ACHN (cell line): ENCODE measurements at regions not wholly inside any gene's neighbourhood (a gene's known extent, or its start where the extent isn't known, plus 50 kb on each side); places are given as distances from the start of the nearest gene placed in this dataset.
A peak's percentile ranks its signal among the peaks of the same experiment; 100 is the strongest.
"Not testable (repeated sequence)": the region's sequence is repeated elsewhere in the genome, so short reads cannot be mapped to it uniquely, and the experiment has no call there.

Source experiments
- DNase-seq: peaks from one replicate; pipeline ENCODE4 v3.0.0-alpha.2; 2015
- in situ Hi-C: cut with HindIII; loops from 2 replicates; pipeline ENCODE4 v1.10.0; 2017; ENCODE audit warnings: low sequenced_read_pairs, low pct_ligation_motif_present, low pct_unique_long_range_greater_than_20kb

- in situ Hi-C loops = no loop called here
- DNase-seq = no peak
Measured at GRCh38 chr6:48550603-48551002, 439.6 kb upstream of the PTCHD4 start.

- no peak for DNase-seq
- in situ Hi-C loops = no loop called here
Measured at GRCh38 chr6:48542191-48542590, 431.2 kb upstream of the PTCHD4 start.

GRCh38 chr6:48541649-48542048, 430.7 kb upstream of the PTCHD4 start:
- DNase-seq = no peak
- in situ Hi-C loops = no loop called here

- in situ Hi-C loops = no loop called here
- DNase-seq = peak; percentile 72
Measured at GRCh38 chr6:48535582-48536009, 424.6 kb upstream of the PTCHD4 start.

- in situ Hi-C loops, DNase-seq: not testable (repeated sequence)
Measured at GRCh38 chr6:48530978-48531377, 420.0 kb upstream of the PTCHD4 start.

- DNase-seq = no peak
- in situ Hi-C loops = no loop called here
Measured at GRCh38 chr6:48525849-48526248, 414.9 kb upstream of the PTCHD4 start.

- in situ Hi-C loops = no loop called here
- DNase-seq = no peak
Measured at GRCh38 chr6:48520951-48521350, 410.0 kb upstream of the PTCHD4 start.

GRCh38 chr6:48512390-48512789, 401.4 kb upstream of the PTCHD4 start:
- in situ Hi-C loops = no loop called here
- DNase-seq = no peak

GRCh38 chr6:48511378-48511777, 400.4 kb upstream of the PTCHD4 start:
- DNase-seq = no peak
- in situ Hi-C loops = no loop called here

GRCh38 chr6:48505621-48506020, 394.6 kb upstream of the PTCHD4 start:
- in situ Hi-C loops = no loop called here
- peak; percentile 22 for DNase-seq

- DNase-seq, in situ Hi-C loops: not testable (repeated sequence)
Measured at GRCh38 chr6:48493432-48493831, 382.4 kb upstream of the PTCHD4 start.

- DNase-seq = no peak
- in situ Hi-C loops = no loop called here
Measured at GRCh38 chr6:48490658-48491057, 379.7 kb upstream of the PTCHD4 start.

GRCh38 chr6:48486876-48487275, 375.9 kb upstream of the PTCHD4 start:
- DNase-seq = no peak
- in situ Hi-C loops = no loop called here

- no peak for DNase-seq
- in situ Hi-C loops = no loop called here
Measured at GRCh38 chr6:48486373-48486772, 375.4 kb upstream of the PTCHD4 start.

- DNase-seq = peak; percentile 11
- in situ Hi-C loops = no loop called here
Measured at GRCh38 chr6:48476257-48476656, 365.3 kb upstream of the PTCHD4 start.

- no peak for DNase-seq
- in situ Hi-C loops = no loop called here
Measured at GRCh38 chr6:48475275-48475674, 364.3 kb upstream of the PTCHD4 start.

GRCh38 chr6:48474830-48475229, 363.8 kb upstream of the PTCHD4 start:
- in situ Hi-C loops = no loop called here
- no peak for DNase-seq

- DNase-seq = no peak
- in situ Hi-C loops = no loop called here
Measured at GRCh38 chr6:48474136-48474535, 363.1 kb upstream of the PTCHD4 start.

- in situ Hi-C loops = no loop called here
- DNase-seq = no peak
Measured at GRCh38 chr6:48472535-48472934, 361.5 kb upstream of the PTCHD4 start.

- in situ Hi-C loops = no loop called here
- DNase-seq = no peak
Measured at GRCh38 chr6:48472091-48472490, 361.1 kb upstream of the PTCHD4 start.

- in situ Hi-C loops = no loop called here
- DNase-seq = no peak
Measured at GRCh38 chr6:48471326-48471725, 360.3 kb upstream of the PTCHD4 start.
